ENCODE measurements at regions not wholly inside any gene's neighbourhood (a gene's known extent, or its start where the extent isn't known, plus 50 kb on each side); places are given as distances from the start of the nearest gene placed in this dataset.

GRCh38 chr7:33733870-33734650 is 171.3 kb upstream of the BMPER start:
- no peaks in the 10 kb centered on the region for H4K20me1 ChIP-seq (ENCODE audit: insufficient read depth, low read length)
- Mint-ChIP-seq H3K27ac (ENCODE audit: unreplicated experiment) (no peak overlapping the region), H3K4me1 (ENCODE audit: low read depth, unreplicated experiment) (no peaks in the 10 kb centered on the region), H3K4me3 (ENCODE audit: unreplicated experiment) (no peak overlapping the region), H3K36me3 (ENCODE audit: low read depth, unreplicated experiment) (peaks cover 3% of the 10 kb centered on the region), H3K27me3 (ENCODE audit: low read depth, unreplicated experiment) (peaks cover 4% of the 10 kb centered on the region), H3K9me3 (ENCODE audit: unreplicated experiment) (peaks cover 5% of the 10 kb centered on the region)
- no peak overlapping the region for H3K4me3 ChIP-seq (ENCODE audit: insufficient read depth, low read depth, low read length)
- no peaks in the 10 kb centered on the region for H3K9me3 ChIP-seq (ENCODE audit: insufficient read depth, low read depth, low read length)
- H3K9ac ChIP-seq (ENCODE audit: low read length) = no peak overlapping the region
- no peaks in the 10 kb centered on the region for H3K4me1 ChIP-seq (ENCODE audit: insufficient read depth, low read length)
- no peak for FAIRE-seq
- H3K36me3 ChIP-seq (ENCODE audit: insufficient read depth, low read length) = no peaks in the 10 kb centered on the region
- no peak for DNase-seq (ENCODE audit: low read depth)
- no peak overlapping the region for H3K4me2 ChIP-seq (ENCODE audit: low read length)
- no peaks in the 10 kb centered on the region for H3K79me2 ChIP-seq (ENCODE audit: insufficient read depth, low read length)
- no peak overlapping the region for H3K27ac ChIP-seq (ENCODE audit: low read depth, low read length)
- no peaks in the 10 kb centered on the region for H3K27me3 ChIP-seq (ENCODE audit: insufficient read depth, low read length)
- H2AFZ ChIP-seq (ENCODE audit: low read depth, low read length) = no peak overlapping the region
- TF ChIP-seq CTCF (IDR thresholded peaks at IDR 0.05; ENCODE audit: insufficient read depth, low read depth, low read length) (no peak), EZH2 (IDR thresholded peaks at IDR 0.05; ENCODE audit: insufficient read depth, low read length) (no peak)

- H3K27ac Mint-ChIP-seq (ENCODE audit: unreplicated experiment) = no peak overlapping the region
- Histone ChIP-seq H3K79me2 (ENCODE audit: insufficient read depth, low read length) (no peaks in the 10 kb centered on the region), H3K4me1 (ENCODE audit: insufficient read depth, low read length) (no peaks in the 10 kb centered on the region), H4K20me1 (ENCODE audit: insufficient read depth, low read length) (no peaks in the 10 kb centered on the region), H3K36me3 (ENCODE audit: insufficient read depth, low read length) (no peaks in the 10 kb centered on the region), H2AFZ (ENCODE audit: low read depth, low read length) (no peak overlapping the region), H3K4me3 (ENCODE audit: insufficient read depth, low read depth, low read length) (no peak overlapping the region), H3K27me3 (ENCODE audit: insufficient read depth, low read length) (no peaks in the 10 kb centered on the region), H3K9me3 (ENCODE audit: insufficient read depth, low read depth, low read length) (no peaks in the 10 kb centered on the region), H3K9ac (ENCODE audit: low read length) (no peak overlapping the region), H3K4me2 (ENCODE audit: low read length) (no peak overlapping the region), H3K27ac (ENCODE audit: low read depth, low read length) (no peak overlapping the region)
- no peak for TF ChIP-seq CTCF (IDR thresholded peaks at IDR 0.05; ENCODE audit: insufficient read depth, low read depth, low read length)
- no peak for TF ChIP-seq EZH2 (IDR thresholded peaks at IDR 0.05; ENCODE audit: insufficient read depth, low read length)
- H3K9me3 Mint-ChIP-seq (ENCODE audit: unreplicated experiment) = peaks cover 2% of the 10 kb centered on the region
- no peak for FAIRE-seq
- H3K36me3 Mint-ChIP-seq (ENCODE audit: low read depth, unreplicated experiment) = peaks cover 3% of the 10 kb centered on the region
- no peak for DNase-seq (ENCODE audit: low read depth)
- no peak overlapping the region for H3K4me3 Mint-ChIP-seq (ENCODE audit: unreplicated experiment)
- no peaks in the 10 kb centered on the region for H3K4me1 Mint-ChIP-seq (ENCODE audit: low read depth, unreplicated experiment)
- H3K27me3 Mint-ChIP-seq (ENCODE audit: low read depth, unreplicated experiment) = peaks cover 4% of the 10 kb centered on the region
These were observed 169.9 kb upstream of the BMPER start for GRCh38 chr7:33735403-33735802.

- no peaks in the 10 kb centered on the region for H3K9me3 ChIP-seq (ENCODE audit: insufficient read depth, low read depth, low read length)
- TF ChIP-seq EZH2 (IDR thresholded peaks at IDR 0.05; ENCODE audit: insufficient read depth, low read length) (no peak), CTCF (IDR thresholded peaks at IDR 0.05; ENCODE audit: insufficient read depth, low read depth, low read length) (no peak)
- no peak overlapping the region for H3K27ac ChIP-seq (ENCODE audit: low read depth, low read length)
- H3K79me2 ChIP-seq (ENCODE audit: insufficient read depth, low read length) = no peaks in the 10 kb centered on the region
- no peak overlapping the region for H2AFZ ChIP-seq (ENCODE audit: low read depth, low read length)
- H3K4me3 ChIP-seq (ENCODE audit: insufficient read depth, low read depth, low read length) = no peak overlapping the region
- H3K9ac ChIP-seq (ENCODE audit: low read length) = no peak overlapping the region
- DNase-seq (ENCODE audit: low read depth) = no peak
- no peaks in the 10 kb centered on the region for H3K4me1 ChIP-seq (ENCODE audit: insufficient read depth, low read length)
- no peaks in the 10 kb centered on the region for H3K36me3 Mint-ChIP-seq (ENCODE audit: low read depth, unreplicated experiment)
- H3K4me3 Mint-ChIP-seq (ENCODE audit: unreplicated experiment) = no peak overlapping the region
- no peak overlapping the region for H3K27ac Mint-ChIP-seq (ENCODE audit: unreplicated experiment)
- H3K4me1 Mint-ChIP-seq (ENCODE audit: low read depth, unreplicated experiment) = no peaks in the 10 kb centered on the region
- no peaks in the 10 kb centered on the region for H3K27me3 ChIP-seq (ENCODE audit: insufficient read depth, low read length)
- H3K4me2 ChIP-seq (ENCODE audit: low read length) = no peak overlapping the region
- peaks cover 4% of the 10 kb centered on the region for H3K27me3 Mint-ChIP-seq (ENCODE audit: low read depth, unreplicated experiment)
- no peaks in the 10 kb centered on the region for H3K9me3 Mint-ChIP-seq (ENCODE audit: unreplicated experiment)
- H3K36me3 ChIP-seq (ENCODE audit: insufficient read depth, low read length) = no peaks in the 10 kb centered on the region
- H4K20me1 ChIP-seq (ENCODE audit: insufficient read depth, low read length) = no peaks in the 10 kb centered on the region
- FAIRE-seq = no peak
These were observed 168.7 kb upstream of the BMPER start for GRCh38 chr7:33736521-33737221.
